KBM-7 (cell line): ENCODE measurements at regions not wholly inside any gene's neighbourhood (a gene's known extent, or its start where the extent isn't known, plus 50 kb on each side); places are given as distances from the start of the nearest gene placed in this dataset.

Source experiments
- DNase-seq: peaks from one replicate; pipeline ENCODE4 v3.0.0-alpha.2; 2015
- in situ Hi-C: fragments of 300-500 bp; cut with MboI; formaldehyde crosslinking; loops from 2 replicates; pipeline ENCODE4 v1.14.3; 2020; ENCODE audit warnings: low sequenced_read_pairs, low pct_unique_long_range_greater_than_20kb, mixed read lengths

DNA sequence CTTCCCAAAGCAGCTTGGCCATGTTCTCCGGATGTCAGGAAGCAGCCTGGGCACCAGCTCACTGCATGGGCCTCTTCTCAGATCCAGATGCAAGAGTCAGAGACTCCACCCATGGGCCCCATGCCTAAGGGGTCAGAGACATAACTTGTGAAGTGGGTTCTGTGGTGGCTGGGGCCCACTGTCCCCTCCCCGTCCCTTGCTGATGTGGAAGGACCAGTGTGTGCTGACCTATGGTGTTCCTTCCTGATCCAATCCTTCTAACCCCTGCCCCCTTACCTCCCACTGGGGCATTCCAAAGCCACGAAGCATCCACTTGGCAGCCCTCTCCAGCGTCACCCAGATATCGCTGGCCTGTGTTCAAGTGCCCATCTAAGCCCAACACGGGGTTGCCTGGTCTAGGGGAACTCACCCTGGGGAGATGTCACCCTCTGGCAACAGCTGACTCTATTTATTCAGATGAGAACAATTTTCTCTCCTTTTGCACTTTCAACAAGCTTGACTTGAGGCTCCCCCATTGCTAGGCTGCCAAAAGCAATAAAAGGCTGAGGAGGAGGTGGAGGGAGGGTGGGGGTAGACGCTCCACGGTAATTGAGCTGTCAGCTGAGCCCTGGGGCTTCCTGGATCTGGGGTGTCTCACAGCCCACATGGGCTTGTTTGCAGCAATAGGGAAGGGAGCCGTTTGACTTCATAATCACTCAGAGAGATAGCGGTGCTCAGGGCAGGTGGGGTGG is 158.5 kb downstream of the ADAMTS15 start:
- in situ Hi-C loops, result no loop called here
- no peak for DNase-seq

DNA sequence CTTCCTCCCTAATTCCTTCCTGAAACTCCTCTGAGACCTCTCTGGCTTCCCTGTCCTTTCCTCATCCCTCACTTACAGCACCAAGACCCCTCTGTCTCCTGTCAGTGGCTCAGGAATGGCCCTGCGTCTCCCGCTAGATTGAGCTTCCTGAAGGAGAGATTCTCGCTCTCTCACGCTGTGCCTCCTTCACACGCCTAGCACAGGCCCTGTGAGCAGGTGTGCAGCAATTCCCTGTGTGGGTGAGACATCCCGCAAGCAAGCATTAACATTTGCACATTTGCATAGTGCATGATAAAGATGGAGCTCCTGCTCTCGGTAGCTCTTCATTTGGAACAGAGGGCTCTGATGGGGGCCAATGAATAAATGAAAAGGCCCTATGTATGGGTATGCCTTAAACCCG is 159.8 kb downstream of the ADAMTS15 start:
- DNase-seq, result no peak
- in situ Hi-C loops, result no loop called here

DNA sequence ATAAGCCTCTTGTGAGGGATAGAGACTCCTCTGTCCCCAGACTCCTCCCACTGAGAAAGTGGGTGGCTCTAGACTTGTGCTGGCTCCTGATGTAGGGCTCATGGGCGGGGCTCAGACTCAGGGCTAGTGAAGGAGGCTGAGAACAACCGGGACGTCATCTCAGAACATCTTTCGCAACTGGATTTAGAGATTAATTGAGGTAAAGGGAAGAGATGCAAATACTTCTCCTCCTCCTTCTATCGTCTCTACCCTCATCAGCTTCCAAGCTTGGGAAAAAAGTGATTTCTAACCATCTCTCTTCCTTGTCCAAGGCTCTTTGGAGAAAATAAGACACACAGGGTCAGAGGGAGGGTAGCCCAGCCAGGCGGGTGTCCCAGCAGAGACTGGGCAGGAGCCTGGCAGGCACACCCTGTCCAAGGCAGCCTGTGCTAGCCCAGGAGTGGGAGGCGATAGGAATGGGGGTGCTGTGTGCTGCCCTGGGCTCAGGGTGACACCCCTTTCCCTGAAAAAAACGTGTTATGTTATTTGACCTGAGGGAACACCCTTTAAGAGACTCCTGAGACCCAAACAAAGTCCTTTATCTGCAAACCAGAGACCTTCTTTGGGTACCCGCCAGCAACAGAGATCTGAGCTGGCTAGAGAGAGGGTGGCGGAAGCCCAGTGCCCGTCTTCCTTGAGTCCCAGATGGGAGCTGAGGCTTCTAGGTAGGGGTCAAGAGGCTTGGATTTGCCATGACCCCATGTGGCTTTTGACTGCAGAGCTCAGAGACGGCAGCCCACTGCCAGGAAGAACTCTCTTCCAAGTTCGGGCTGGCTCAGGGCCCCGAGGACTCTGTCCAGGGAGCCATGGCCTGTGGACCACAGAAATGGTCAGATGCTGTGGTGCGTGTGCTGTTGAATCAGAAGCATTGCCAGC is 160.9 kb downstream of the ADAMTS15 start:
- in situ Hi-C loops, result no loop called here

DNA sequence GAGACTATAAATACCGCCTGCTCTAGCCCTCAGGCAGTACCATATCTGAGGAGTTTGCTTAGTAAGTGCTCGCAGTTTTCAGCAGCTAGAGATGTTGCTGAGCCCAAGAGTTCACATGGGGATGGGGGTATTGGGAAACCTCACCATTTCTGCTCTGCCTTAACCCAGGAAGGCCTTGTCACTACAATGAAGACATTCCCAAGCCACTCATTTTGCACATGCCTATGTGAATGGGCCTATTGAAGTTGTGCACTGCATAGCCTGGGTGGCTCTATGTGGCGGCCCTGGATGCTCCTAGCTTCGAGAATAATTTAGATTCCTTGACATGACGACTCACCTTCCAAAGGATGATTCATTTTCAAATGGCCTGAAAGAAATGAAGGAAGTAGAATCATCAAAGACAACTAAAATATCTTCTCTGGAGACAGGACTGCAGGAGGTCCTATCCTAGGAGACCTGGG is 163.4 kb downstream of the ADAMTS15 start:
- in situ Hi-C loops, result no loop called here
- DNase-seq, result no peak

More for the DNA sequence above, 160.9 kb downstream of the ADAMTS15 start:
- no peak for DNase-seq

DNA sequence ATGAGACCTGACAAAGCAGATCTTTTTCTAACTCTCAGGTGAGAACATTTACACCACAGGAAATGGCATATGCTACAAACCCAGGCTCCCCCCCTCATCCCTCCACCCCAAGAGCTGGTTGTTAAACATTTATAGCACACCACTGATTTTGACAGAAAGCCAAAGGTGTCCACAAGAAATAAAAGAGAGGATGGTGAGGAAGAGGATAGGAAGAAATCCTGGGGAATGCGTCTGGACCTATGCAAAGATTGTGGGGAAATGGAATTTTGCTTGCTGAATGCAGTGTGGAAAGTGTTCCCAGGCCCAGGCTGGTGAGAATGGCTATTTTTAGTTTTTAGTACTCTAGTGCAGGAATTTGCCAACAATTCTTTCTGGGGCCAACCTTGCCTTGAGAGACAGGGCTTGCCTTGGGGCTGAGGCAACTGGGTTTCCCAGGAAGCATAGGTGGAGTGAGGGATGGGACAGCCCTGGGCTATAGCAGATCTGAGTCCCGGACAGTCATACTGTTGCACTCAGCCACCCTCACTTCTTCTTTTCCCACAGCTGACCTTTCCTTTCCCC is 163.9 kb downstream of the ADAMTS15 start:
- in situ Hi-C loops, result no loop called here
- no peak for DNase-seq

DNA sequence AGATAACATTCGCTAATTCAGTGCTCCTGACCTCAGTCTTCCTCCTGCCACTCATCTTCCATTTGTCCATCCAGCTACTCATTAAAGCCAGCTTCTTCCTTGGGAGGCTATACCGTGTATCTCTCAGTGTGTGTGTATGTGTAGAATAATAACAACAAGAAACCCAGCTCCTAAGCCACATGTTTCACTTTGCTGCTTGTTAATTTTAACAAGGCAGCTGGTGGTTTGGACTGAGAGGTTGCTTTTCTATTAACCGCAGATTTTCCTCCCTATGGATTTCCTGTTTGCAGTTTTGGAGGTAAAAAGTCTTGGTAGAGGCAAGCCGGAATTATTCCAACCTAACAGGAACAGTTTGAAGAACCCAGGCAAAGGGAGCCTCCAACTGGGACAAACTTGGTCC is 165.0 kb downstream of the ADAMTS15 start:
- no peak for DNase-seq
- in situ Hi-C loops, result no loop called here

DNA sequence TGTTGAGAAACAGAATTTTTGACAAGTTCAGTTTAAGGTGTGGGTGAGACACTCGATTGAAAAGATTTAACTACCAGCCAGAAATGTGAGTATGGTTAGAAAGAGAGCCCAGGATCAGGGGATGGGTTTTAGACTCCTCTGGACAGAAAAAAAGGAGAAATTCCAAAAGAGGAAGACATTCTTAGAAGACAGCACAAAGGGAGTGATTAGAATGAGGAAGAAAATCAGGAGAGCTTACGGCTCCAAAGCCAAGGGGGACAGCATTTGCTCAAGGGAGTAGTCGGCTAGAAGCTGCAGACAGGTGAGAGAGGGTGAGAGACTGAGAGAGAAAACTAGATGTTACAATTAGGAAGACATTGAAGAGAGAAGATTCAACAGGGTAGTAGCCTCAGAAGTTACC is 166.1 kb downstream of the ADAMTS15 start:
- no peak for DNase-seq
- in situ Hi-C loops, result no loop called here

DNA sequence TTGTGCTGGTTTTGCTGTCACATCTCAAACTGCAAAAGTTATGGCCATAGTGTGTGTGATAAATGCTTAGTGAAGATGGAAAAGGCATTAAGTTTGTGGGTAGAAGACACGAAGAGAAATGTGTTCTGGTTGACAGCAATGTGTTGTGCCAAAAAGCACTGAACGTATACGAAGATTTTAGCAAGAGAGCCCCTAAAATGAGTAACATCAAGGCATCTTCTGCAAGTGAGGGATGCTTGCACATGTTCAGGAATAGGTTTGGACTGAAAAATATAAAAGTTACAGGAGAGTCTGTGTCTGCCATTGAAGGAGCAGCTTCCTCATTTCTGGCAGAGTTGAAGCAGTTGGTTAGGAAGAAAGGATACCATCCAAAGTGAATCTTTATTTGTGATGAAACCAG is 167.1 kb downstream of the ADAMTS15 start:
- no peak for DNase-seq
- in situ Hi-C loops, result no loop called here

DNA sequence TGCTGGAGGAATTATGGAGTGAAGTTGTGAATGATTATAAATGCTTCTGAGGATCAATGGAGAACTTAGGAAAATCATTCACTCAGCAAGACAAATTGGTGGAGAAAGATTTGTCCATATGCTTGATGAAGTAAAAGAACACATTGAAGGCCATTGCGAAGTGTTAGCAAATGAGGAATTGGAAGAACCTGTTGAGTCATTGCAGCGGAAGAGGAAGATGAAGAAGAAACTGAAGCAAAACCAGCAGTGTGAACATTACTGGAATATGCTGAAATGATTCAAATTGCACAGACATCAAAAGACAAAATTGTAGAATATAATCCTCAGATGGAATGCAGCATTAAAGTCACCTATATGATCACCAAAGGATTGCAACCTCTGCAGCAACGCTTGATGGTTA is 168.1 kb downstream of the ADAMTS15 start:
- DNase-seq, result no peak
- in situ Hi-C loops, result no loop called here

DNA sequence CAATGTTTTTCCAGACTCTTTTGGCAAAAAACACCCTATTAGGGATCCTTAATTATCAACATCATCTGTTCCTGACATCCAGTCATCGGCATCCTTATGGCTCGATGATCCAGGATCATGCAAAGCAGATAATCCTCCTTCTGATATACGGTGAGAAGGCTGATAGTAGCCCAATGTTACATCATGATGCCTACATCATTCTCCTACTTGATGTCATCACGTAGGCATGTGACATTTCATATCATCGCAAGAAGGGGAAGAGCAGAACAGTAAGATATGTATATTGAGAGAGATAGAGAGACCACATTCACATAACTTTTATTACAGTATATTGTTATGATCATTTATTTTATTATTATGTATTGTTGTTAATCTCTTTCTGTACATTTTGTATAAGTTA is 168.6 kb downstream of the ADAMTS15 start:
- no peak for DNase-seq
- in situ Hi-C loops, result no loop called here

DNA sequence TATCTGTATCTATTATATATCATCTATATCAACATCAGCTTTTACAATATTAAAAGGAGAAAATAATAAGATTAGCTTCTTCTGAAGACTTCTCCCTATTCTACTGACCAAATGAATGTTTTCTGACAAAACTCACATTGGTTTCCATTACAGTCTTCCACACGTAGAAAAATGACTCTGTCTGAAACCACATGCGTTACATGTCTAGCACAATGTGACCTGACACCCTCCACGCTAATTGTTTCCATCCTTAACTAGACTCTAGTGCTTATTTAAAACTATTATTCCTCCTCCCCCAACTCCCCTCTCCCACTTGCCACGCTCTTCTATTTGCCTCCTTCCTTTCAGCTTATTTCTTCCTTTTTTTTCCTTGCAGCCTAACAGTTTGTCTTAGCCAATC is 172.1 kb downstream of the ADAMTS15 start:
- DNase-seq, result no peak
- in situ Hi-C loops, result no loop called here

DNA sequence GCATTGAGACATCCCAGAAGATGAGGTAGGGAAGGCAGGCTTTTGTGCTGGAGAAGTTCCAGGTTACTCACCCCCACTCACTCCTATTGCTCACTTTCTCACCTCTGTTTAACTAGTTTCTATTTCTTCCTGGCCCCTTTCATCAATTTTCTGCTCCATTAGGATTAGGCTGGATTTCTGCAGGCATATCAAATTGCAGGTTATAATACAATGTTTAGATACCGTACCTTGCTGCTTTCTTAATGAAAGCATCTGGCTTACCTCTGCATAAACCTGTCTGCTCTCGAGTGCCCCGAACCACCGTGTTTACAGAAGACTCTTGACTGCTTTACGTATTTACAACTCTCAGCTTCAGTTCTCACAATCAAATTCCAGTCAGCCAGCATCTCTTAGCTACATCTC is 173.7 kb downstream of the ADAMTS15 start:
- in situ Hi-C loops, result no loop called here
- no peak for DNase-seq

DNA sequence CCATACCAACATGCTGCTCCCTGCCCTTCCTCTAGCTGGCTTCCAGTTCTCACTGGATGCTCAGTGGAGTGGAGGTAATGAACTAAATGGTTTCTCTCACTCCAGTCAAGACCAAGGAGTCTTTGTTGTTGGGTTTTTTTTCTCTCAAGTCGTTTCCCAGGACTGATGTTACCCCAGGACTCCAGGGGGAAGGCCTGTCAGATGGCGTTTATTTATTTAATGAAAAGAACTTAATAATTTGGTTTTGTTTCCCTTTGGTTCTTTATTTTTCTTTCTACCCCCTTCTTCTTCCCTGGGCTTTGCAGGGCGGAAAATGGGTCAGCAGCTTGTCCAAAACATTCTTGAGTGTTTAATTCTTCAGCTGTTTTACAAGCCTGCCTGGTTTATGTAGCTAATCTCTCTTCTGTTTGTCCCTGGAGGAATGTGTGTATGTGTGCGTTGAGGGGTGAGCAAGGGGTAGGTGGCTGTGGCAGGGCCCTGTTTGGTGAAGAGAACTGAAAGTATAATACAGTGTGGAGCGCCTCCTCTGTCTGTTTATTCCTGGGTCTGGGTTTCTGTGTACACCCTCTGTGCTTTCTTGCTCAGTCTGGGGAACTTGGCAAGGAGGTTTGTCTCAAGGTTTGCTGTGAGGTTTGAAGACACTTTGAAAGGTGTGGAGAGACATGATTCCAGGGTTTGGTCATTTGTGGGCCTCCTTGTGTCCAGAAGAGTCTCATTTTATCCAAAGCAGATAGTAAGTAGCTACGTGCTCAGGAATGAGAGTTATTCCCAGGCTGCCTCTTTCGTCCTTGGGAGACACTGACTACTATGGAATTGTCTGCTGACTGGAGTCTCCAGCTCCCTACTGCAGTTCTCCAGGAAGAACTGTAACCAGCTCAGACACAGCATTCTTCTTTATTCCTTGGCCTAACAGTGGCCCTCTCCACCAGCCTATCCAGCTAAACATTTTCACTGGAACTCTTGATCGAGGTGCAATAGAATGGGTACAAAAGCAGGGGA is 175.5 kb downstream of the ADAMTS15 start:
- in situ Hi-C loops, result no loop called here
- no peak for DNase-seq

DNA sequence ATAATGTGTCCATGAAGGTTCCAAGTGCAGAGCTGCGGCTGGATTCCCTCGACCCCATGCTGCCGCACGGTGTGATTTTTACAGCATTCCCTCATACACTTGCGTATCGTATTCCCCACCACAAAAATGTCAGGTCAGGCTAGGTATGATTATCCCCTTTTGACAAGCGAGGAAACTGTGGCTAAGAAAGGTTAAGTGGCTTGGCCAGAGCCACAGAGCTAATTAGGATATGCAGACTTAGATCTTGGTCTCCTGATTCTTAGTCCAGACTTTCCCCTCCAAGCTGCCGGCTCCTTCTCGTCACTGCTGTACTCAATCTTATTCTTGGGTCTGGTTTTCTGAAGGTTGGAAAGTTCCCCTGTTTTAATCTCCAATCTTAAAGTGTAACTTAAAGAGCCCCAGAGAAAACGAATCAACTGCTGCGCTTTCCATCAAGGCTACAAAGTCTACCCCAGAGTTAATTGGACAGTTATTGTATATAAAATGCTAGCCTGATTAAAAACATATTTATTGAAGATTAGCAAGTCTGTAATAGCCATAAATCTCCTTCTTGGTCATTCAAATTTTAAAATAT is 176.6 kb downstream of the ADAMTS15 start:
- no peak for DNase-seq
- in situ Hi-C loops, result no loop called here

DNA sequence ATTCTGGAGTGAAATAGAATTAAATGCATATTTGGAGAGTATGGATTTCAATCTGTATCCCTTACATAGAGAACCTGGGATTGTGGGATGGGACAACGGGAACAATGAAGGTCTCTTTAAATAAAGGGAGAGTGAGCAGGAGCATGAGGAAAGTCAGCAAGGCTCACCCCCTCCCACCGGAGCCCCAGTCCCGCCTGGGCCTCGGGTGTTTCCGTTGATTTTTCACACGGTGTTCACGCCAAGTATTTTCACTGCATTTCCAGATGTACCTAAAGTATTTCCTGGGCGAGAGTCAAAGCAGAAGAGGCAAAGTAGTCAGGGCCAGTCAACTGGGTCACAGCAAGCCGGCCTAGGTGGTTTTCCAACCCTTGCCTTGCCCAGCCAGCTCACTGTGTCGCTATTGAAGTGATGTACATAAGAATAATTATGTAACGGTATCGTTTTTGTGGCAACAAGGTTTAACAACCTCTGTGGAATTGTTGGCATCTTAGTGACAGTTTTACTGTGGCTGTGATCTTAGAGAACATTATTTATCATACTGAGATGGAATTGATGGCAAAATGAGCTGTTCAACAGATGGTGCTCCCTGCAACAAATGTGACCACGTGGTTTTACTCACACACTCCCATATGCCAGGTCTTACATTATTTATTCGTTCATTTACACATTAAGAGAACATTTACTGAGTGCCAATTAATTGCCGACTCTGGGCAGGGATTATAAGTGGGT is 177.3 kb downstream of the ADAMTS15 start:
- DNase-seq, result no peak
- in situ Hi-C loops, result no loop called here

DNA sequence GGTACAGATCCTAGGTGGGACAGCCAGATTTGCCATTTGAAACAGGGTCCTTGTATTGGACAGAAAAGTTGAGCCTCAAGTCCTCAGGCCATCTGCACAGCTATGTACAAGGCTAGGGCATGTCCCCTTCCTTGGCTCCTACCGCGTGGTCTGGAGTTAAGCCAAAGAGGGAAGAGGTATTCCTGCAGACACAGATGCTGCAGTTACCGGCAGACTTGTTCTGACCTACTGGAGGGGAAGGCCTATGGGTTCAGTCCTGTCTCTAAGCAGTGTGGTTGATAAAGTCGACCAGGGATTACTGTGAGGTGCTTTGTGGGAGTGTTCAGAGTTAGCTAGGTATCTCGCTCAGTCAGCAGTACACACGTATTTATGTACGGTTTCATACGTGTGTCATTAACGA is 180.6 kb downstream of the ADAMTS15 start:
- in situ Hi-C loops, result no loop called here
- no peak for DNase-seq

DNA sequence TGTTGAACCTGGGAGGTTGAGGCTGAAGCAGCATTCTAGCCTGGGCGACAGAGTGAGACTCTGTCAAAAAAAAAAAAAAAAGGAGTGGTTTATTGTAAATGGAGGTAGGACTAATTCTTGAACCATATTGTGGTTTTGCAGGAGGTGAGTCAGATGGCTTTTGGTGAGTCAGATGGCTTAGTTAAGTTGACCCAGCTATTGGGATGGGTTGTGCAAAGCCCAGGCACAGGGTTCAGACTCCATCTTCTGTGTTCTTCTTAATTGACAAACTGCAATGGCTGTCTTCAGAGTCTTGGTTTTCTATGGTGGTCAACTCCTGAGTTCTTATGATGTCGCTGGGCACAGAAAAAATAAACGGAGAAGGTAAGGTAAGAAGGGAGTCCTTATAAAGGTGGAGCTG is 182.7 kb downstream of the ADAMTS15 start:
- no peak for DNase-seq
- in situ Hi-C loops, result no loop called here

DNA sequence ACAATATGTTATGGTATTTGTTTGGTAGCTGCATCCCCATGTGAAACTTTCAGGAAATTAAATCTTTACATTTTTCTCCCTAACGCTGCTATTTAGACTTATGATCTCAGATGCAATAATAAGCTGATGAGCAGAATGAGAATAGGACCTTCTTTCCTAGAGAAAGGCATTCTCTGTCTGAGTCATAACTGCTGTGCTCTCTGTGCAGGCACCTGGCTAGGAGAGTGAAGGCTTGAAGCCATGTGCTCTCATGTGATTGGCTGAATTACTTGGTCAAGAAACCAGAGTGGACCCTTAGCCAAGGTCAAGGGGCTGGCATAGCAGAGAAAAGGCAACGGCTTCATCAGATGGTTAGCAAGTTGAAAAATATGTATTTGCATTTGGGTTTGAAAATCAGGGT is 185.0 kb downstream of the ADAMTS15 start:
- in situ Hi-C loops, result no loop called here
- no peak for DNase-seq
